HG03520 (cell line): ENCODE measurements at regions not wholly inside any gene's neighbourhood (a gene's known extent, or its start where the extent isn't known, plus 50 kb on each side); places are given as distances from the start of the nearest gene placed in this dataset.
A peak's percentile ranks its signal among the peaks of the same experiment; 100 is the strongest.
"Not testable (repeated sequence)": the region's sequence is repeated elsewhere in the genome, so short reads cannot be mapped to it uniquely, and the experiment has no call there.

Experiments used
- ATAC-seq: cut with Tn5 transposase; IDR thresholded peaks from one replicate; pipeline ENCODE4 v1.9.1; 2021; ENCODE audit warnings: mild to moderate bottlenecking, moderate library complexity; ENCODE audit not compliant: unreplicated experiment

- ATAC-seq, result peak; percentile 97
These were observed 57.1 kb upstream of the KMT2E start for GRCh38 chr7:104956753-104957450.

- ATAC-seq, result no peak
These were observed 55.6 kb upstream of the KMT2E start for GRCh38 chr7:104958371-104958865.

GRCh38 chr7:104959483-104959882, 54.5 kb upstream of the KMT2E start:
- ATAC-seq, result not testable (repeated sequence)

GRCh38 chr7:104960741-104961448, 53.1 kb upstream of the KMT2E start:
- ATAC-seq, result no peak

GRCh38 chr7:104961821-104962220, 52.2 kb upstream of the KMT2E start:
- ATAC-seq, result no peak

GRCh38 chr7:104962781-104963180, 51.2 kb upstream of the KMT2E start:
- no peak for ATAC-seq

- ATAC-seq, result no peak
These were observed 50.5 kb upstream of the KMT2E start for GRCh38 chr7:104963378-104963990.

- no peak for ATAC-seq
These were observed 50.0 kb upstream of the KMT2E start for GRCh38 chr7:104963991-104964385.
